ENCODE measurements at regions not wholly inside any gene's neighbourhood (a gene's known extent, or its start where the extent isn't known, plus 50 kb on each side); places are given as distances from the start of the nearest gene placed in this dataset.

- H3K4me3 ChIP-seq (ENCODE audit: low read depth, low read length): no peak overlapping the region
- no peak for DNase-seq (ENCODE audit: low read depth)
- TF ChIP-seq, protein P1, sequence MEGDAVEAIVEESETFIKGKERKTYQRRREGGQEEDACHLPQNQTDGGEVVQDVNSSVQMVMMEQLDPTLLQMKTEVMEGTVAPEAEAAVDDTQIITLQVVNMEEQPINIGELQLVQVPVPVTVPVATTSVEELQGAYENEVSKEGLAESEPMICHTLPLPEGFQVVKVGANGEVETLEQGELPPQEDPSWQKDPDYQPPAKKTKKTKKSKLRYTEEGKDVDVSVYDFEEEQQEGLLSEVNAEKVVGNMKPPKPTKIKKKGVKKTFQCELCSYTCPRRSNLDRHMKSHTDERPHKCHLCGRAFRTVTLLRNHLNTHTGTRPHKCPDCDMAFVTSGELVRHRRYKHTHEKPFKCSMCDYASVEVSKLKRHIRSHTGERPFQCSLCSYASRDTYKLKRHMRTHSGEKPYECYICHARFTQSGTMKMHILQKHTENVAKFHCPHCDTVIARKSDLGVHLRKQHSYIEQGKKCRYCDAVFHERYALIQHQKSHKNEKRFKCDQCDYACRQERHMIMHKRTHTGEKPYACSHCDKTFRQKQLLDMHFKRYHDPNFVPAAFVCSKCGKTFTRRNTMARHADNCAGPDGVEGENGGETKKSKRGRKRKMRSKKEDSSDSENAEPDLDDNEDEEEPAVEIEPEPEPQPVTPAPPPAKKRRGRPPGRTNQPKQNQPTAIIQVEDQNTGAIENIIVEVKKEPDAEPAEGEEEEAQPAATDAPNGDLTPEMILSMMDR (IDR thresholded peaks at IDR 0.05; ENCODE audit: insufficient read depth, low read length): no peak
Measured at GRCh38 chr4:129371926-129372325, 276.0 kb downstream of the C4orf33 start.

- no peak overlapping the region for H3K4me3 ChIP-seq (ENCODE audit: low read depth, low read length)
- DNase-seq (ENCODE audit: low read depth): no peak
- TF ChIP-seq, protein P1 (IDR thresholded peaks at IDR 0.05; ENCODE audit: insufficient read depth, low read length): no peak
Measured at GRCh38 chr4:129377131-129377845, 281.3 kb downstream of the C4orf33 start.

DNA sequence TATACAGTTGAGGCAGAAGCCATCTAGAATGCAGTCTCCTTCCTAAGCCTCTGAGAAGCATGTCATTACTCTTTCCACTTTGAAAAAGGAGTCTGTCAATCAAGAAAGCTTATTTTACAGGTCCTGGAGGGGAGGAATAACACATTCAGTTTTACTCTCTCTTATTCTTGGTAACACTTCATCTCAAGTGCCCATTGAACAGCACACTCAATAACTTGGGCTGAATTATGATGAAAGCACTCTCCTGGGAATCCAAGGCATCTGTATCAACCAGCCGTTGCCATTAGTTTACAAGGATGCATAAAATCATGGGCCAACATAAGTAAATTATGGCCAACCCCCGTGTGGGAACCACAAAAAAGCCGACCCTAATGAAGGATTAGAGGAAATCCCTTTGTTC, 282.4 kb downstream of the C4orf33 start:
- no peak for DNase-seq (ENCODE audit: low read depth)
- TF ChIP-seq, protein P1 (IDR thresholded peaks at IDR 0.05; ENCODE audit: insufficient read depth, low read length): no peak
- H3K4me3 ChIP-seq (ENCODE audit: low read depth, low read length): no peak overlapping the region

DNA sequence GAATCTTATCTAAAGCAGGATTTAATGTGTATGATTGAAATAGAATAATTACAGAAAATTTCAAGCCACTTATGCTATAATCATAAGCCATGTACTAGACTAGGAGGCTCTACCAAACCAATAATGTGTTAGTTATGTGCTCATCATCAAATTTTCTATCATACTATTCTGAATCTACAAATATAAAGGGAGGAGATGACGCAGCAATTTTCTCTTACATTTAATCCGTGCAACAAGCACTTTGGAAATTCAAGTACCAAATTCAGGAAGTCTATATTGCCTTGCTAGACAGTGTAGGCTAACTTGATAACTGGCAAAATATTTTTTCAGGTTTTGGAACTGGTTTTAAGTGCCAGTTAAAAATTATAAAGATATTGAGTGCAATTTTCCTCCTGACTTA, 283.5 kb downstream of the C4orf33 start:
- DNase-seq (ENCODE audit: low read depth): no peak
- TF ChIP-seq, protein P1 (IDR thresholded peaks at IDR 0.05; ENCODE audit: insufficient read depth, low read length): no peak
- no peak overlapping the region for H3K4me3 ChIP-seq (ENCODE audit: low read depth, low read length)

- TF ChIP-seq, protein P1 (IDR thresholded peaks at IDR 0.05; ENCODE audit: insufficient read depth, low read length): no peak
- H3K4me3 ChIP-seq (ENCODE audit: low read depth, low read length): no peak overlapping the region
Measured at GRCh38 chr4:129384974-129385373, 289.0 kb downstream of the C4orf33 start.

GRCh38 chr4:129387666-129388065, 291.7 kb downstream of the C4orf33 start:
- TF ChIP-seq, protein P1 (IDR thresholded peaks at IDR 0.05; ENCODE audit: insufficient read depth, low read length): no peak
- no peak overlapping the region for H3K4me3 ChIP-seq (ENCODE audit: low read depth, low read length)
- no peak for DNase-seq (ENCODE audit: low read depth)

More at GRCh38 chr4:129384974-129385373, 289.0 kb downstream of the C4orf33 start:
- DNase-seq (ENCODE audit: low read depth): no peak

GRCh38 chr4:129393976-129394375, 298.0 kb downstream of the C4orf33 start:
- DNase-seq (ENCODE audit: low read depth): no peak

More at GRCh38 chr4:129393976-129394375, 298.0 kb downstream of the C4orf33 start:
- TF ChIP-seq, protein P1 (IDR thresholded peaks at IDR 0.05; ENCODE audit: insufficient read depth, low read length): no peak
- no peak overlapping the region for H3K4me3 ChIP-seq (ENCODE audit: low read depth, low read length)
